Fibroblast of lung (primary cell): ENCODE measurements at regions not wholly inside any gene's neighbourhood (a gene's known extent, or its start where the extent isn't known, plus 50 kb on each side); places are given as distances from the start of the nearest gene placed in this dataset.

ENCODE experiments used
- EZH2 ChIP-seq: IDR thresholded peaks from 2 replicates; pipeline ENCODE4 v1.5.1; 2012; ENCODE audit warnings: low read length, control low read depth, mild to moderate bottlenecking; ENCODE audit errors: missing control alignments
- TF ChIP-seq, protein P1 (sequence below), 2 donors: IDR thresholded peaks in 1 of 2; conservative IDR thresholded peaks in 1 of 2; 1 replicate in 1 of 2; 2 replicates in 1 of 2; pipeline ENCODE4 v1.5.1; 2011 to 2012; ENCODE audit warnings: low read length in 2 of 2, control low read depth in 1 of 2, inconsistent platforms in 1 of 2, low read depth in 1 of 2, mild to moderate bottlenecking in 1 of 2

DNA sequence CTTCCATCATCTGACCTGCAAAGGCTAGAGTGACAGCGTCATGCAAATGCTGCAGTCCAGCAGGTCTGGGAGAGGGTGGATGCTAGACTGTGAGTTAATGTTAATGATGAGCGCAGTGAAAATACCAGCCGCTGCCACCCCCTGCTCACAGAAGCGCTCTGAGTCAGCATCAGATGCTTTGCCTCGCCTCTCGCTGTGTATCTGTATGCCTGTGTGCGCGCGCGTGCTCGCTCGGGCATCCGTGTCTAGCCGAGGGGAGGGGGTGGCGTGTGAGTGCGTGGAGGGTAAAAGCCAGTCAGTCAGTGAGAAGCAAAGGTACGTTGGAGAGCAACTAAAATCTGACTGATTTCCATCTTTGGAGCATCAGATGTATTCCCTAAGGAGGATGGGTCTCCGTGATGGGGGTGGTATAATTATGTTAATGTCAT lies 858.7 kb downstream of the USP25 start:
- no peak for TF ChIP-seq EZH2
- TF ChIP-seq, protein P1, sequence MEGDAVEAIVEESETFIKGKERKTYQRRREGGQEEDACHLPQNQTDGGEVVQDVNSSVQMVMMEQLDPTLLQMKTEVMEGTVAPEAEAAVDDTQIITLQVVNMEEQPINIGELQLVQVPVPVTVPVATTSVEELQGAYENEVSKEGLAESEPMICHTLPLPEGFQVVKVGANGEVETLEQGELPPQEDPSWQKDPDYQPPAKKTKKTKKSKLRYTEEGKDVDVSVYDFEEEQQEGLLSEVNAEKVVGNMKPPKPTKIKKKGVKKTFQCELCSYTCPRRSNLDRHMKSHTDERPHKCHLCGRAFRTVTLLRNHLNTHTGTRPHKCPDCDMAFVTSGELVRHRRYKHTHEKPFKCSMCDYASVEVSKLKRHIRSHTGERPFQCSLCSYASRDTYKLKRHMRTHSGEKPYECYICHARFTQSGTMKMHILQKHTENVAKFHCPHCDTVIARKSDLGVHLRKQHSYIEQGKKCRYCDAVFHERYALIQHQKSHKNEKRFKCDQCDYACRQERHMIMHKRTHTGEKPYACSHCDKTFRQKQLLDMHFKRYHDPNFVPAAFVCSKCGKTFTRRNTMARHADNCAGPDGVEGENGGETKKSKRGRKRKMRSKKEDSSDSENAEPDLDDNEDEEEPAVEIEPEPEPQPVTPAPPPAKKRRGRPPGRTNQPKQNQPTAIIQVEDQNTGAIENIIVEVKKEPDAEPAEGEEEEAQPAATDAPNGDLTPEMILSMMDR (conservative IDR thresholded peaks at IDR 0.05 in 1 of 2, IDR thresholded peaks at IDR 0.05 in 1 of 2; ENCODE audit: low read depth in 1 of 2, low read length in 2 of 2): peak in 1 of 2 donors; percentile 1
